H1 (cell line): ENCODE measurements at regions not wholly inside any gene's neighbourhood (a gene's known extent, or its start where the extent isn't known, plus 50 kb on each side); places are given as distances from the start of the nearest gene placed in this dataset.

Source experiments
- ASH2L ChIP-seq: fragments of 200-600, 300-600 bp; sonication (generic); IDR thresholded peaks from one replicate; pipeline ENCODE4 v1.7.1; 2017; ENCODE audit warnings: low read length
- CEBPB ChIP-seq: IDR thresholded peaks from 2 replicates; pipeline ENCODE4 v1.6.1; 2012; ENCODE audit warnings: low read depth, low read length
- CTCF ChIP-seq, 3 experiments: IDR thresholded peaks; 1 replicate in 2 of 3; 2 replicates in 1 of 3; pipeline versions ENCODE4 v1.5.1 to v1.6.1; 2011; ENCODE audit warnings: low read length in 3 of 3, mild to moderate bottlenecking in 3 of 3, inconsistent platforms in 2 of 3, low read depth in 1 of 3, moderate library complexity in 1 of 3; ENCODE audit not compliant: insufficient read depth in 1 of 3; ENCODE audit errors: control extremely low read depth in 1 of 3
- KDM5A ChIP-seq: fragments of 200-600 bp; IDR thresholded peaks from 2 replicates; pipeline ENCODE4 v1.7.1; 2012; ENCODE audit warnings: mild to moderate bottlenecking, low read length, inconsistent platforms, mixed read lengths
- TBP ChIP-seq: IDR thresholded peaks from 2 replicates; pipeline ENCODE4 v1.6.1; 2011; ENCODE audit warnings: low read depth, low read length, improper control_type of control experiment
- TEAD4 ChIP-seq: IDR thresholded peaks from 2 replicates; pipeline ENCODE4 v1.6.1; 2012; ENCODE audit warnings: low read depth, low read length, inconsistent platforms, mixed read lengths

- TF ChIP-seq CTCF (IDR thresholded peaks at IDR 0.05; ENCODE audit: control extremely low read depth in 1 of 3, insufficient read depth in 1 of 3, low read depth in 1 of 3, low read length in 3 of 3) (no peak), ASH2L (no peak), TEAD4 (no peak), KDM5A (no peak), CEBPB (no peak), TBP (no peak)
These were observed 71.0 kb upstream of the EFCAB3 start (continued) for GRCh38 chr17:62309396-62309795.
